ENCODE measurements at regions not wholly inside any gene's neighbourhood (a gene's known extent, or its start where the extent isn't known, plus 50 kb on each side); places are given as distances from the start of the nearest gene placed in this dataset.

- DNase-seq = peak; percentile 93
Measured at GRCh38 chr10:3852147-3852904, 67.3 kb upstream of the KLF6 start.

DNA sequence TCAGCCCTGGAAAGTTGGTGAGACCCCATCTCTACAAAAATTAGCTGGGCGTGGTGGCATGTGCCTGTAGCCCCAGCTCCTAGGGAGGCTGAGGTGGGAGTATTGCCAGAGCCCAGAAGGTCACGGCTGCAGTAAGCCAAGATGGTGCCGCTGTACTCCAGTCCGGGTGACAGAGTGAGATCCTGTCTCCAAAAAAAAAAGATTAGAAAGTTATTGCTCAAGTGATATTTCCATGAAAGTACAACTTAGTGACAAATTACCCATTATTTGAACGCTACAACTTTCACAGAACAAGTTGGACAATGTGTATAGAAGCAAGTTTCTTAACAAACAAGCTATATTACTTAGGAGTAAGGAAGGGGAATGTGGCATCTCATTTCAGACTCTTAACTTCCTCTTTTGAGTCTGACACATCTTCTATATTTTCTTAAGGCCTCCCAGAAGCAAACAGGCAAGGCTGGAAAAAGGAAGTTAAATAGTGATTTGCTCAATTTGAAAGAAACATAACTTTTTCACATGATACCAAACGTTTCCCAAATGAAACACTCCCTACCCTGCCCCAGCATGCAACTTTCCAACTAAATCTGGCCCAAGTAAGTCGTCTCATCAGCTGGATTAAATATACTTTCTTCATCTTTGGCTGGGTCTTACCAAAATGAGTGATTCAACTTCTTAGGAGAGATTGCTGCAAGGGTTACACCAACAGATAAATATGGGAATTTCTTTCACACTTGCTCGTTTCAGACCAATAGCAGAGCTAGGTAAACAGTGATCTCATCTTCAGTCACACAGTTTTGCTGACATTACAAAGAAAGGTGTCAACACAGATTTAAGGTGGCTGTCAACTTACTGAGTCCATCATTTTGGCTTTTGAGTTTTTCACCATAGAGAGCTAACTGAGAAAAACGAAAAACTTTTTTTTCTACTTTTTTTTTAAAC lies 66.3 kb upstream of the KLF6 start:
- DNase-seq = peak; percentile 33

DNA sequence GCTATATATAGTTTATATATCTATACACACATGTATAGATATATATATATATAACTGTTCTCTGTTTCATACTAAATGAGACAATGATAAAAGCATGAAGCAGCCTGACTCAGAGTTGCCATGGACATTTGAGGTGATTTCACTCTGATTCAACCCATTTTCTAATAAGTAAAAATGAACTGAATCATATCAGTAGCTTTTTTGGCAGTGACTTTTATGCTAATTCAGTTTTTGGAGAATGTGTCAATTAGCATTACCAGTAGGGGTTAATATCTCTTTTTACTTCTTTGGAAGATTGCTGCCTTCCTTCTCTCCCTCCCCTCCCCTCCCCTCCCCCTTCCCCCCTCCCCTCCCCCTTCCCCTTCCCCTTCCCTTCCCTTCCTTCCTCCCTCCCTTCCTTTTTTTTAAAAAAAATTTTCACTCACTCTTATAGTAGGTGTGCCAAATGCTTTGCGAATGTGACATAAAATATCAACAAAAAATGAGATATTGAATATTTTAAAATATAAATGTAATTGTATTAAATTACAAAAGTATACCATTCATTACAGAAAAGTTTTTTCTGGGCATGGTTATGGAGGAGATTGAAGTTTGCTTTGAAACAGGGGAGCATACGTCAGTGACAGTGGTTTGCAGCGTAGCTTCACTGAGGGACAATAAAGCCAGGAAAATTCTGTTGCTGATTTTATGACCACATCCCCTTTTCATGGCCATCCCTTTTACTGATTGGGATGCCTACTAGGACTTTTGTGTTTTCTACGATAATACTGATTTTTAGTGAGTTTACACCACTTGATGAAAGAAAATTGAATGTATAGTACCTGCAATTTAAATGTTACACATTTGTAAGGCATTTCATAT lies 64.0 kb upstream of the KLF6 start:
- no peak for DNase-seq

GRCh38 chr10:3848005-3848774 lies 63.2 kb upstream of the KLF6 start:
- no peak for DNase-seq

DNA sequence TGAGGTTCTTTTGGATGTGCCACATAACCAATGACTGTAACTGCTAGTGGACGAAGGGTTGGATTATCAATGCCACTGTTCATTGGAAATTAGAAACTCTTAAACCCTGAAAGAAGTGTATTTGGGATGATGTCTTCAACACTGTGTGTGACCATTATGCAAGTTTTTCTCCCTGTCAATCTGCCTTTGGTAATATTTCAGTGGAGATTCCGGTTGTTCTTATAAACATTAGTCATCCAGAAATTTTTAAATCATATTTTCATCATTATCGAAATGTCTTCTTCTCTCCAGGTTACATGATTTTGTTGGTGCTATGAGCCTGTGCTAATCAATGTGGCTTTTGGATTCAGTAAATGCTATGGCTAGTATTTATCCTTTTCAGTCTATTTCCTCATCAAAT lies 61.7 kb upstream of the KLF6 start:
- no peak for DNase-seq

DNA sequence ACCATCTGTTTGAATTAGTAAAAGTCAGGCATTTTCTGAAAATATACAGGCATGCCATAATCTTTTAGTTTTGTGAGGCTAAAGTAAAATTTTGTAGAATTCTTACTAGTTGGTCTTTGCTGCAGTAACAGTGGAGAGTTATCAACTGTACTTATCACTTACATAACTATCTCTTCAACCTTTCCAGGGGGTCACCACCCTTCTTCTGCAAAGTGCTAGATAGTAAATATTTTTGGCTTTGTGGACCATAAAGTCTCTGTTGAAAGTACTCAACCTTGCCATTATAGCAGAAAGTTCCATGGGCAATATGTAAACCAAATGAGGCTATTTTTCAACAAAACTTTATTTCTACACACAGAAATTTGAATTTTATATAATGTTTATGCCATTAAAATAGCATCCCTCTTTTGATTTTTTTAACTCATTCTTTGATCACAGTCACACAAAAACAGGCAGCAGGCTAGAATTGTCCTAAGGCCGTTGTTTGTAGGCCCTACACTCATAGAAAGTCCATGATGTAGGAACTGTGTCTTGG lies 59.5 kb upstream of the KLF6 start:
- DNase-seq = no peak

DNA sequence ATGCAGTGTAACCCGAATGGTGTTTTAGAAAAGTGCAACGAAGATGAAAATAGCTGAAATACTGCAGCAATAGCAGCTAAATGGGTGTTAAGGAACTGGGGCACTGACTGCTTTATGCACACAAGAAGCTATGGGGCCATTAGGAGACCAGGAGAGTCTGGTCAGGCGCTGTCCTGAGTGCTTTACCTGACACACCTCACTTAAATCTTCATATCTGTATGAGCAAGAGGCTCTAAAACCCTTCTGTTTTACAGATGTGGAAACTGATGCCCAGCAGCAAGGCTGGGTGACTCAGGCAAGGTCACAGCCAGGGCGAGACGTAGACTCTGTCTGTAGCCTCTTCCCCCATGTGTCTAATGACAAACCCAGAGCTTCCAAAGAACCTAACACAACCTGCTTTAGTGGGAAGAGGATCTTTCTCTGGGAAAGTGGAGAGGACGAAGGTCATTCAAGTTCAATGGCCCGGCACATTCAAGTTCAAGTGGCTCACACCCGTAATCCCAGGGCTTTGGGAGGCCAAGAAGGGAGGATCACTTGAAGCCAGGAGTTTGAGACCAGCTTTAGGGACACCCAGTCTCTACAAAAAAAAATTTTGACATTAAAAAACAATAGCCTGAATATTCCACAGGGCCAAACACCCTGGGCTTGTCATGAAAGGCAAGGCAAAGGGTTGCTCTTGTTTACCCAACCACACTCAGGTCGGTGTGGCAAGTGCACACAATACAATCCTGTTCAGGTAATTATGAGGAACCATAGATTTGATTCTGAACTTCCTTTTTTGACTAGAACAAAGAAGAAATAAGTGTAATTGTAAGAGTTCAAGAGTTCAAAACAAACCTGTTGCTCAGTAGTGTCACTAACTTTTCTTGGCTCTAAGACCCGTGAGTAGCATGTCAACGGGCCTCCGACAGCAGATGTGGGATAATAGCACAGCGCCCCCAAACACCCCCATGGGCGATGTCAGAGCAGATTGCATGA lies 53.7 kb upstream of the KLF6 start:
- DNase-seq = no peak

DNA sequence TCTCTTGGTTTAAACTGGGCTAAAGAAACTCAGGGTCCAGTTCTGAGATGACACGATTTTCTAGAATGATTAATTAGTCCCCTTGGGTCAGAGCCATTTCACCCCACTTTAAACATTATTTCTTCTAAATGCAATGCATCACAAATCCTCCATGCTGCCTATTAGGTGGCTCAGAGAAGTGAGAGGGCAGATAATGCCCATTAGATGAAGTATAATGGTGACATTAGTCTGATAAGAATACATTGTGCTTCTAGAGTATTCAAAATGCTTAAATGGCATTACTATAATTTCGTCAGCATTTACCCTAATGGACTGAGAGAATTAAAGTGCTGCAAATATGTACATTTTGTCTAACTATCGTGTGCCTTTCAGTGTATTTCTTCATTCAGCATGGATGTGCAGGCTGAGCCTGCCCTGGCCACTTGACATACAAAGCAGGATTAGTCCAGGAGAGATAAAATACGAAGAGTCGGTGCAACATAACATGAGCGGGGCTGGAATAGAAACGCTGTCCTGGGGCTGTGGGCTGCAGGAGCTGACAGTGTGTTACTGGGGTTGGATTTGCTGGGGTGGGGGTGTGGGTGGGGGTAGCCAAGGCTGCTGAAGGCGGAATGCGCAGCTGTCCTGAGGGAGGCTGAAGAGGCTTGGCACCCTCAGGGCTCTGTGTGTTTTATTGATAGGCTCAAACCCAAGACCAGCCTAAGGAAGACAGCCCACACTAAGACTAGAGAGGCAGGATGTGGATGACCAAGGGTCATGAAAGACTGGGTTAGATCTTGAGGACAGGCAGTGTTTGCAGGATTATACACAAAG lies 52.8 kb upstream of the KLF6 start:
- DNase-seq = no peak

GRCh38 chr10:3836222-3836820 lies 51.3 kb upstream of the KLF6 start:
- DNase-seq = no peak

DNA sequence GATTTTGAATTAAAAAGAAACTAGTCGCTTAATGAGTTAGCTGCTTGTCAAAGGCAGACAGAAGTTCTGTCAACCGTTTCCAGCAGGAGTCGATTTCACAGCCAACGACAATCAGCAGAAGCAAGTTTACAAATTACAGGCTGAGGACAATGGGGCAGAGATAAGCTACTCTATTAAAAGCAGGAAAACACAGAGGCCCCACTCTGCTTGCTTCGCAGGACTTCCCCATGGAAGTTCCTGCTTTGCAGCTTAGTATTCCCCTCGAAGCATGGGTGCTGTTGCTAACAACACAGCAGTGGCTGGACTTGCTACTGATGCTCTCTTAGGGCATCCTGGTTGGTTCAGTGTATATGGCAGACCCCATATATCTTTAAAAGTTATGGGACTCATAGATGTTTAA lies 50.8 kb upstream of the KLF6 start:
- peak; percentile 79 for DNase-seq

GRCh38 chr10:3834947-3835346 lies 49.9 kb upstream of the KLF6 start:
- no peak for DNase-seq
